HG03175 (cell line): ENCODE measurements at regions not wholly inside any gene's neighbourhood (a gene's known extent, or its start where the extent isn't known, plus 50 kb on each side); places are given as distances from the start of the nearest gene placed in this dataset.

Source experiments
- ATAC-seq: cut with Tn5 transposase; IDR thresholded peaks from one replicate; pipeline ENCODE4 v1.9.1; 2021; ENCODE audit warnings: mild to moderate bottlenecking, moderate library complexity; ENCODE audit not compliant: unreplicated experiment

GRCh38 chr10:56679578-56679977 lies 318.5 kb upstream of the ZWINT start:
- ATAC-seq: no peak

DNA sequence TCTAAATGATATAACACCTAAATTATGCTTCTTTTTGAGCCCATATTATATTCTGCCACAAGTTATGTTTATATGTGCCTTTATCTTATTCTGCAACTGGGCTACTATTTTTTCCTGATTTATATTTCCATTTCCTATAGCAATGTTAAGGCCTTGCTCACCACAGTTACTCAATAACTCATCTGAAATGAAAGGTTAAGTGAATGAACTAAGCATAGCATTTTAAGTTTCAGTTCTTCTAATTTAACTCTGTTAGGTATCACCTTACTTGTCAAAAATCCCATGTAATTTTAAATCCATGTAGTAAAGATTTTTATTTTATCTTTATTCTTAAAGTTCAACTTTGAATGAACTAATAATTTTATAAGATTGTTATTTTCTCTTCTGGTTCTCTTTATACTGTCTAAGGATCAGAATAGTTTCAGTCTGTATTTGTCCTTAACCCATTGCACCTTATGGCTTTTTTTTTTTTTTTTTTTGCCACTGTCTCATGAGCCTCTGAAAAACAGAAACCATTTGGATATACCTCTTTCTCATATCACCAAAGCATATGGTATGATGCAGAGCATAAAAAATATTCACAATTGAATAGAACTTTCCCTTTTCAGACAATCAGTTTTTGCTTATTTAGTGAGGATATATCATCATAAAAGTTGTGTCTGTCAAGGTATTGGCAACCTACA lies 301.8 kb upstream of the ZWINT start:
- peak; percentile 97 for ATAC-seq

- ATAC-seq: no peak
Observed at GRCh38 chr10:56653289-56653688, 292.2 kb upstream of the ZWINT start.

DNA sequence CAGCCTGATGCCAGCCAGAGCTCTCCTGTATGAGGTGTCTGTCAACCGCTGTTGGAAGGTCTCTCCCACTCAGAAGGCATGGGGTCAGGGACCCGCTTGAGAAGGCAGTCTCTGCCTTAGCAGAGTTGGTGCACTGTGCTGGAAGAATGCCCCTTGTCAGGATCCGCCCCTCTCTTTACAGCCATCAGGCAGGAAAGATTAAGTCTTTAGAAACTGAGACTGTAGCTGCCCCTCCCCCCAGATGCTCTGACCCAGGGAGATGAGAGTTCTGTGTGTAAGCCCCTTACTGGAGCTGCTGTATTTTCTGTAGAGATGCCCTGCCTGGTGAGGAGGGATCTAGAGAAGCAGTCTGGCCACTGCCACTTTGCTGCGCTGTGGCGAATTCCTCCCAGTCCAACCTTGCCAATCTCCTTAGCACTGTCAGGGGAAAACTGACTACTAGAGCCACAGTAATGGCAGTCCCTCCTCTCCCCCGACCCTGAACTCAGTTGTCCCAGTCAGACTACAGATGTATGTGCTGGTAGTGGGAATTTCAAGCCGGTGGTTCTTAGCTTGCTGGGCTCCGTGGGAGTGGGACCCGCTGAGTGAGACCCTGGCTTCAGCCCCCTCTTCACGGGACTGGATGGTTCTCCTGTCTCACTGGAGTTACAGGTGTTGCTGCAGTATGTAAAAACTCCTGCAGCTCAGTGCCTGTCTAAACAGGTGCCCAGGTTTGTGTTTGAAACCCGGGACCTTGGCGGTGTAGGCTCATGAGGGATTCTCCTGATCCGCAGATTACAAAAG lies 285.5 kb upstream of the ZWINT start:
- ATAC-seq: no peak

GRCh38 chr10:56633876-56634452 lies 272.9 kb upstream of the ZWINT start:
- peak; percentile 100 for ATAC-seq

DNA sequence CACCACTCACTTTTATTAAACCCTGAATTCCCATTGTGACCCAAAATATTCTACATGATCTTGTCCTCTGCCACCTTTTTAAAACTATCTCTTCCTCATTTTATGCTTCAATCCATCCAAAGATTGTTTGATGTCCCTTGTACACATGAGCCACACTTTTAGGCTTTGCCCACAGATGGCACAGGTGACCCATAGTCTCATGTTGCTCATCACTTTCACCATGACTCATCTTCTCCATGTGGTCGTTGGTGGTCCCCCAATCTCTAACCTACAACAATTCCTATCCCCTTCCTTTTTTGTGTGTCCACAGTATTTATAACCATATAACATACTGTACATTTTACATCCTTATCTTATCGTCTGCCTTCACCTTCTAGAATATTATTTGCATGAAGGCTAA lies 271.5 kb upstream of the ZWINT start:
- ATAC-seq: no peak

- ATAC-seq: peak; percentile 64
Observed at GRCh38 chr10:56624082-56624481, 263.0 kb upstream of the ZWINT start.

- ATAC-seq: peak; percentile 37
Observed at GRCh38 chr10:56623064-56623463, 262.0 kb upstream of the ZWINT start.

DNA sequence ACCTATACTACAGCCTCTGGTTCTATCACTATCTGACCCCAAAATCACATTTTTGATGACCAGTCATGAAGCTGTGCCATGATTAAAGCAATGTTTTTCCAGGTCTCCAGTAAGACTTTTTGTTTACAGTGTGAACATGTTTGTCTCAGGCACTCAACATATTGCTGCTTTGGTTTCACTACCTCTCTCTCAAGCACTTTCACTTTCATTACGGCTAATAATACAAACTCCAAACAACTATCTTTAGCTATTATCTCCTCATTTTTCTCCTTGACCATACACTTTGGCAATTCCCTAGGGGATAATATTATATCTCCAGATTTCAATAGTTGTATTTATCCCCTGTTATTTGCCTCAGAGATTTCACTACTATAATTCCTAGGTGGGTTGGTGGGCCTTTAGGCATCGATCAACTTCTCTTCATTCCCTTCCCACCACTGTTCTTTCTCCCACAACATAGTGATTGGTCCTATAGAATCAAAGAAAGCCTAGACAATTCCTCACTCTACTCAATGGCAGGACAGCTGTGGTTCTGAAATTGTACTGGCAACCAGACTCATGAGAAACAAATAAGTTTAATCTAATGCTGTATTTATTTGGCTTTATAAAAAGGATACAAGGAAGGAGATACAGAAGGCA lies 261.4 kb upstream of the ZWINT start:
- ATAC-seq: peak; percentile 76

- no peak for ATAC-seq
Observed at GRCh38 chr10:56606202-56606601, 245.1 kb upstream of the ZWINT start.

DNA sequence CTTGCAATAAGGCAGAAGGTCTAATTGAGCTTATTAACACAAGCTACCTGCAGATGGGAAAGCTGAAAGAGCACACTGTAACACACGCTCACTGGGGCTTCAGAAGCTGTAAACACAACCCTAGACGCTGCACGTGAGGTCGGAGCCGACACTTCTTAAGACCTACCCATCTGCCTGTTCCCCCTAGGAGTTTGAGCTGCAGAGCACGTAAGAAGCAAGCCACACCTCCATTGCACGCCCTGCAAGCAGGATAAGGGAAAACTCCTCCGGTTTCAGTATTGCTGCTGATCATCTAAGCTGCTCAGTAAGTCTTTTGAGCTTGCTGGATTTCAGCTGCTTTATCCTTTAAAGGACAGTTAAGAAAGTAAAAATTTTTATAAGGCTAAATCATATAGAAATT lies 244.0 kb upstream of the ZWINT start:
- ATAC-seq: no peak

GRCh38 chr10:56604624-56605023 lies 243.6 kb upstream of the ZWINT start:
- no peak for ATAC-seq

DNA sequence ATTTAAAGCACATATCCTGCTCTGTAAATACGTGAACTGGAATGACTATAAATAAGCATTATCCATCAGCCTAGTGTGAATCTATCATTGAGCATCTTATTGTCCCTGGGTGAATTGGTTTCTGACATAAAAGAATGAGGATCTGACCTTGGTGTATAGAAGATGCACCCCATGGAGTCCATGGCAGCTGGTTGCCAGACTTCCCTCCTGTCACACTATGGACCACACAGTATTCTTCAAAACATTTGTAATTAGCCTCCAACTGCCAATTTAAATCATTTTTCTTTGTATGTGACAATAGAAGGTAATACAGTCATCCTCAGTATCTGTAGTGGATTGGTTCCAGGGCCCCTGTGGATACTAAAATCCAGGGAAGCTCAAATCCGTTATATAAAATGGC lies 238.1 kb upstream of the ZWINT start:
- no peak for ATAC-seq

DNA sequence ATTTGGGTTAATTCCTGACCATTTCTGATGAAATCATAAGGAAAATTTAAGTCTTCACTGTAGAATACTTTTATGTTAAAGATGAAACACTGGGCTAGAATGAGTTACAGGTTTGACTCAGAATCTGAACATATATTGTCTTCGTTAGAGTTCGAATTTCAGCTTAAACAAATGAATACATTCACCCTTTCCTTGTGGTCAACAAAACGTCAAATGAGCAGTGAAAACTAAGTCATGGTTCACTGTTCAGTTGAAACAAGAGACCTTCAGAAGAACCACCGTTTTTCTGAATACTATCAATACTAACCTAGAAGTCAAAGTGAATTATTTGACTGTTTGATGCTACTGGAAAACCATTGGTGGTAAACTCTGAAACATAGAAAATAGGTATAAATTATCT lies 235.2 kb upstream of the ZWINT start:
- no peak for ATAC-seq

GRCh38 chr10:56593120-56593519 lies 232.1 kb upstream of the ZWINT start:
- ATAC-seq: no peak

GRCh38 chr10:56586461-56586891 lies 225.4 kb upstream of the ZWINT start:
- ATAC-seq: no peak

DNA sequence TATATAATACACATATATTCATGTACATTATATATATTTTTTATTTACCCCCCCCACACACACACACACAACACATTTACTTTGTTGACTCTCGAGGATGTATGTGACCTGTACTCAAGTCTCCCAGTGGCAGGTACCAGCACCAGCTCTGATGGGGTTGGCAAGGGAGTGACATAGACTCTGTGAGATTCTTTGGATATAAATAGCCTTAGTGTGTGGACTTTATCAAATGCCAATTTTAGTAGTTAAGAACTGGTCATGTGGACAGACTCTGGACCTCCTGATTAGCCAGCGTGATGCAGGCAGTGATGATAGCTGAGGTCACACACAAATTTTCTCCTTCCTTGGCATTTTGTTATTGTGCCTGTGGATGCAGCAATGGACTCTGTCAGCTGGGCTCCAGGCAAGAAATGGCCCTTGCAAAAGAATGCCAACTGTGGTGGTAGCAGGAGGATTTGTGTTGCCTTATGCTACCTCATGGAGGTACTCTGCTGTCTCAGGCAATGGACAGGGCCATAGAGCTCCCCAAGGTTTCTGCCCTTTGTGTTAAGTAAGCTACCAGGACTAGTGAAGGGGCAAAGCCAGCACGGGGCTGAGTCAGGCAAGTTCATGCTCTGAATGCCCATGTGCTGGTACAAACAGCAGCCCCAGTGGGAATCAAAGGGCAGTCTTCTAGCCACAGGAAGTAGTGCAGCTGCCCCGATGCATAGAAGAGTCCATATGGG lies 224.6 kb upstream of the ZWINT start:
- ATAC-seq: no peak

DNA sequence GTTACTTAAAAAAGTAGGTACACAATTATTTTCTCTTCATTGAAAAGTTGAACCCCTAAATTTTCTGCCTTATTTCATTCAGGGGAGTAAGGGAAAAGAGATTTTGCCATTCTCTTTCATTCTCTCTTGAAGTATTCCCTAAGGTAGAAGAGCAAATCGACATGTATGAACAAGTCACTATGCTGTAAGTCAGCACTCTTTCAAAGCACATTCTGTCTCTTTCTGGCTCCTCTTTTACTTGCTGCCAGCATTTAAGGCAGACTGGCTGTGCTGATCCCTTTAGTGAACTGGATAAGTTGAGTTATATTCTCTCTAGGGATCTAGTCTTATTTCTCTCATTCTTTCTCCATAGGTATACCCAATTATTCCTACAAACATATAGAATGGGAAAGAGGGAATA lies 222.3 kb upstream of the ZWINT start:
- no peak for ATAC-seq

DNA sequence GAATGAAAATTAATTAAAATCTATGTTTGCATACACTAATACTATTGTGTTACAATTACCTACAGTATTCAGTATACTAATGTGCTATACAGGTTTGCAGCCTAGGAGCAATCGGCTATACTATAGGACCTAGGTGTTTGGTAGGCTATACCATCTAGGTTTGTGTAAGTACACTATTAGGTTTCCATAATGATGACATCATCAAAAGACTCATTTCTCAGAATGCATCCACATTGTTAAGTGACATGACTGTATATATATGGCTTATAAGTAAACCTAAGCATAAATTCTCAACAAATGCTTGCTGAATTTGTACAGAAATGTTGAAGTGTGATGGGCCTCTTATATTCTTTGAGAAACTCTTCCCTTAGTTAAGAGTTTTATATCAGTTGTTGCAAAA lies 206.5 kb upstream of the ZWINT start:
- ATAC-seq: no peak

DNA sequence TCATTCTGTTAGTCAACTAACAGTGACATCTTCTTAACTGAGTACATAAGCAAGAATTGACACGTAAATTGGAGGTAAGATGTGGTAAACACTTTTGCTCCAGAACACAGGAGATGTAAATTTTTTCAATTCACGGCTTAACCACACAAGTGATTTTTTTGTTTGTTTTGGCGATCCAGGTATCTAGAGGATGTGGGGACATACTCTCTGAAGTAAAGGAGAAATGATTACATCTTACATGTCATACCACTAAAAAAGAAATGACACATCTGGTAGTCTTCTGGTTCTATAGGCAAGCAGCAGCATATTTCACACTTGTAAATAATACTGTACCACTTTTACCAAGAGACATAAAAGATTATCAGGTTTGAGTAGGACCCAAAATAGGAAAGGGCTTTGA lies 200.3 kb upstream of the ZWINT start:
- no peak for ATAC-seq

GRCh38 chr10:56551037-56551436 lies 190.0 kb upstream of the ZWINT start:
- ATAC-seq: no peak
